PC-3 (cell line): ENCODE measurements at regions not wholly inside any gene's neighbourhood (a gene's known extent, or its start where the extent isn't known, plus 50 kb on each side); places are given as distances from the start of the nearest gene placed in this dataset.

ENCODE experiments used
- EZH2 ChIP-seq: fragments of 300-600 bp; sonication (generic); IDR thresholded peaks from one replicate; pipeline ENCODE4 v1.6.1; 2017; ENCODE audit warnings: antibody characterized with exemption, mild to moderate bottlenecking, low read length; ENCODE audit not compliant: unreplicated experiment
- EZH2phosphoT487 ChIP-seq: fragments of 300-600 bp; sonication (generic); IDR thresholded peaks from 2 replicates; pipeline ENCODE4 v1.6.1; 2018; ENCODE audit warnings: mild to moderate bottlenecking, antibody characterized with exemption, low read length, borderline replicate concordance
- TF ChIP-seq, protein P1 (sequence below): fragments of 300-600 bp; sonication (generic); conservative IDR thresholded peaks from 2 replicates; pipeline ENCODE4 v1.5.1; 2017; ENCODE audit warnings: antibody characterized with exemption, low read depth, mild to moderate bottlenecking, low read length

DNA sequence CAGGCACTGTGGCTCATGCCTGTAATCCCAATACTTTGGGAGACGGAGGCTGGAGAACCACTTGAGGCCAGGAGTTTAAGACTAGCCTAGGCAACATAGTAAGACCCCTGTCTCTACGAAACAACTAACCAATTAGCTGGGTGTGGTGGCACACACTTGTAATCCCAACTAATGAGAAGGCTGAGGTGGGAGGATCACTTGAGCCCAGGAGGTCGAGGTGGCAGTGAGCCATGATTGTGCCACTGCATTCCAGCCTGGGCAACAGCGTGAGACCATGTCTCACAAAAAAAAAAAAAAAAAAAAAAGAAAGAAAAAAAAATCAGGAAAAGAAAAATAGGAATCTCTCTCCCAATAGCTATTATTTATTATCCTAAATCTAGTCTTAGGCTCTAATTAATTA is 56.8 kb upstream of the UBAC2 start:
- TF ChIP-seq, protein P1, sequence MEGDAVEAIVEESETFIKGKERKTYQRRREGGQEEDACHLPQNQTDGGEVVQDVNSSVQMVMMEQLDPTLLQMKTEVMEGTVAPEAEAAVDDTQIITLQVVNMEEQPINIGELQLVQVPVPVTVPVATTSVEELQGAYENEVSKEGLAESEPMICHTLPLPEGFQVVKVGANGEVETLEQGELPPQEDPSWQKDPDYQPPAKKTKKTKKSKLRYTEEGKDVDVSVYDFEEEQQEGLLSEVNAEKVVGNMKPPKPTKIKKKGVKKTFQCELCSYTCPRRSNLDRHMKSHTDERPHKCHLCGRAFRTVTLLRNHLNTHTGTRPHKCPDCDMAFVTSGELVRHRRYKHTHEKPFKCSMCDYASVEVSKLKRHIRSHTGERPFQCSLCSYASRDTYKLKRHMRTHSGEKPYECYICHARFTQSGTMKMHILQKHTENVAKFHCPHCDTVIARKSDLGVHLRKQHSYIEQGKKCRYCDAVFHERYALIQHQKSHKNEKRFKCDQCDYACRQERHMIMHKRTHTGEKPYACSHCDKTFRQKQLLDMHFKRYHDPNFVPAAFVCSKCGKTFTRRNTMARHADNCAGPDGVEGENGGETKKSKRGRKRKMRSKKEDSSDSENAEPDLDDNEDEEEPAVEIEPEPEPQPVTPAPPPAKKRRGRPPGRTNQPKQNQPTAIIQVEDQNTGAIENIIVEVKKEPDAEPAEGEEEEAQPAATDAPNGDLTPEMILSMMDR, result no peak
- TF ChIP-seq EZH2 (no peak), EZH2phosphoT487 (no peak)
